Naive thymus-derived CD4-positive, alpha-beta T cell (primary cell): ENCODE measurements at regions not wholly inside any gene's neighbourhood (a gene's known extent, or its start where the extent isn't known, plus 50 kb on each side); places are given as distances from the start of the nearest gene placed in this dataset.

Source experiments
- ATAC-seq: fragments of 150-1000 bp; cut with Tn5 transposase; 2 replicates; pipeline ENCODE4 v1.10.0; 2021; ENCODE audit warnings: mild to moderate bottlenecking, moderate library complexity
- CTCF ChIA-PET: fragments of 350-600 bp; sonication (Branson Sonifier 250); formaldehyde crosslinking; loops from one replicate; lab custom pipeline; 2021; ENCODE audit warnings: antibody characterized with exemption; lab: Charles Lee
- POLR2A ChIA-PET: fragments of 350-600 bp; sonication (Branson Sonifier 250); formaldehyde crosslinking; loops from one replicate; lab custom pipeline; 2021; ENCODE audit warnings: antibody characterized with exemption, inconsistent platforms; lab: Charles Lee
- DNase-seq, 9 donors: peaks; one replicate each; pipeline versions ENCODE4 v3.0.0 to v3.0.0-alpha.2; 2020 to 2022; ENCODE audit warnings: mixed read lengths in 1 of 9
- H3K27ac ChIP-seq: one replicate; pipeline ENCODE4 v1.7.0; 2013; ENCODE audit warnings: mild to moderate bottlenecking, low read depth, low read length, moderate library complexity
- H3K27me3 ChIP-seq, 2 donors: one replicate each; pipeline ENCODE4 v1.7.0; 2013; ENCODE audit warnings: low read length in 2 of 2, mild to moderate bottlenecking in 2 of 2, moderate library complexity in 2 of 2; ENCODE audit not compliant: control insufficient read depth in 2 of 2, insufficient read depth in 2 of 2
- H3K36me3 ChIP-seq, 3 experiments: 1 replicate in 2 of 3; 2 replicates in 1 of 3; pipeline ENCODE4 v1.7.0; 2013; ENCODE audit warnings: low read length in 3 of 3, mild to moderate bottlenecking in 3 of 3, moderate library complexity in 1 of 3; ENCODE audit not compliant: insufficient read depth in 3 of 3, control insufficient read depth in 2 of 3
- H3K4me1 ChIP-seq, 2 donors: one replicate each; pipeline ENCODE4 v1.7.0; 2013; ENCODE audit warnings: low read length in 2 of 2, mild to moderate bottlenecking in 2 of 2, moderate library complexity in 1 of 2; ENCODE audit not compliant: control insufficient read depth in 2 of 2, insufficient read depth in 2 of 2
- H3K4me3 ChIP-seq: 2 replicates; pipeline ENCODE4 v1.7.0; 2013; ENCODE audit warnings: mild to moderate bottlenecking, low read length
- H3K9me3 ChIP-seq, 3 experiments: 1 replicate in 2 of 3; 2 replicates in 1 of 3; pipeline ENCODE4 v1.7.0; 2013; ENCODE audit warnings: low read length in 3 of 3; ENCODE audit not compliant: control insufficient read depth in 2 of 3
- H3K27ac Mint-ChIP-seq, 9 donors: one replicate each; pipeline ENCODE4 v1.8.0; 2020 to 2022; ENCODE audit warnings: mixed read lengths in 9 of 9, mild to moderate bottlenecking in 8 of 9, moderate library complexity in 5 of 9, inconsistent platforms in 2 of 9
- H3K27me3 Mint-ChIP-seq, 5 donors: one replicate each; pipeline ENCODE4 v1.8.0; 2021 to 2022; ENCODE audit warnings: mixed read lengths in 5 of 5, mild to moderate bottlenecking in 1 of 5
- H3K36me3 Mint-ChIP-seq, 5 donors: one replicate each; pipeline ENCODE4 v1.8.0; 2020 to 2022; ENCODE audit warnings: mixed read lengths in 5 of 5, mild to moderate bottlenecking in 3 of 5, inconsistent platforms in 1 of 5
- H3K4me1 Mint-ChIP-seq, 7 donors: one replicate each; pipeline ENCODE4 v1.8.0; 2020 to 2022; ENCODE audit warnings: mixed read lengths in 7 of 7, mild to moderate bottlenecking in 3 of 7, inconsistent platforms in 1 of 7
- H3K4me3 Mint-ChIP-seq, 10 donors: one replicate each; pipeline ENCODE4 v1.8.0; 2020 to 2022; ENCODE audit warnings: mild to moderate bottlenecking in 10 of 10, mixed read lengths in 10 of 10, moderate library complexity in 6 of 10, inconsistent platforms in 2 of 10
- H3K9me3 Mint-ChIP-seq, 11 donors: one replicate each; pipeline ENCODE4 v1.8.0; 2020 to 2022; ENCODE audit warnings: mixed read lengths in 11 of 11, mild to moderate bottlenecking in 4 of 11, inconsistent platforms in 1 of 11, moderate library complexity in 1 of 11
- intact Hi-C, 2 donors: fragments of 100-400 bp; cut with micrococcal nuclease; formaldehyde crosslinking; loops; one replicate each; pipeline ENCODE4 v1.15.1; 2023

DNA sequence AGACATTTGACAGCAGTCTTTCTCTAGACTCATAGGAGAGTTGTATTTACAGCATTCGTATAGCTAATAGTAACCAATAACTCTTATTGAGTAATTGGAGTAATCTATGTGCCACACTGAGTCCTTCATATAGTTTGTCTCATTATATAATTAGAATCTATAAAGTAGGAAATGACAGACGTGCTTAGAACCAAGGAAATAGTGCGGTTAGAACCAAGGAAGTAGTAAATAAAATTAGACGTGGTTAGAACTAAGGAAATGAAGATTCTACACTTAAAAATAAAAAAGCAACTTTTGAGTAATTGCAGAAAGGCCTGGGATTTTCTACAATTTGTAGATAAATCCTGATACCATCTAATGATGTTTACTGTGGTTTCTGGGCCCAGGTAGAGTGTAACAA is 107.8 kb upstream of the TNFSF11 start:
- H3K27ac ChIP-seq = no peak overlapping the region
- H3K36me3 ChIP-seq = no peaks in the 10 kb centered on the region
- H3K27me3 ChIP-seq = no peaks in the 10 kb centered on the region
- peak overlapping the region in 9 of 10 donors; percentile 0 to 73 (median 59) for H3K4me3 Mint-ChIP-seq
- peak in 3 of 9 donors; percentile 10 to 23 (median 21) for DNase-seq
- peaks cover 0 to 35% (median 6%) of the 10 kb centered on the region in 5 donors for H3K36me3 Mint-ChIP-seq
- CTCF ChIA-PET = no interaction called here
- ATAC-seq = peak; percentile 29
- H3K9me3 ChIP-seq = no peaks in the 10 kb centered on the region
- intact Hi-C loops = loop anchor here in 1 of 2 donors (2.0 kb wide), 1 partner anchor 111 kb away; no protein-coding TSS in a partner anchor
- POLR2A ChIA-PET = no interaction called here
- no peaks in the 10 kb centered on the region for H3K27me3 Mint-ChIP-seq
- H3K4me1 Mint-ChIP-seq = peaks cover 6 to 44% (median 30%) of the 10 kb centered on the region in 7 donors
- H3K4me1 ChIP-seq = peaks cover 7 to 14% of the 10 kb centered on the region in 2 donors
- peaks cover 6 to 30% (median 17%) of the 10 kb centered on the region in 11 donors for H3K9me3 Mint-ChIP-seq
- peak overlapping the region in 6 of 9 donors; percentile 10 to 83 (median 23) for H3K27ac Mint-ChIP-seq
- H3K4me3 ChIP-seq = peak overlapping the region; percentile 1

DNA sequence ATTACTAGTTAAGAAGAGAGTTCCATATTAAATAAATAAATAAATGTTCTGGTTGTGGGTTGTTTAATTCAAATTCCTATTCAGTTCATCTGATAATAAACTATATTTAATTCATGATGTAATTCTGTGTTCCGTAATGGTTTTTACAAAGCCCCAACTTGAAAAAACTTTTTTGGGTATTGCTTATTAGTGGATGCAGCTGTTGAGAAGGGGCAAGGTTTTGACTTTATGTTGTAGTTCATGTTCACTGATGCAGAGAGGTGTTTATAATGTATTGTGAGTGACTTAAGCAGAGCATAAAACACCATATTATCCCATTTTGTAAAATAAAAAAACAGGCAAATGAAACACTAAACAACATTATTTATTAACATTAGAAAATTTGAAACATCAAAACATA is 107.3 kb upstream of the TNFSF11 start:
- intact Hi-C loops = loop anchor here in 1 of 2 donors (2.0 kb wide), 1 partner anchor 112 kb away; no protein-coding TSS in a partner anchor
- H3K4me3 Mint-ChIP-seq = peak overlapping the region in 5 of 10 donors; percentile 40 to 73 (median 70)
- no peak for ATAC-seq

DNA sequence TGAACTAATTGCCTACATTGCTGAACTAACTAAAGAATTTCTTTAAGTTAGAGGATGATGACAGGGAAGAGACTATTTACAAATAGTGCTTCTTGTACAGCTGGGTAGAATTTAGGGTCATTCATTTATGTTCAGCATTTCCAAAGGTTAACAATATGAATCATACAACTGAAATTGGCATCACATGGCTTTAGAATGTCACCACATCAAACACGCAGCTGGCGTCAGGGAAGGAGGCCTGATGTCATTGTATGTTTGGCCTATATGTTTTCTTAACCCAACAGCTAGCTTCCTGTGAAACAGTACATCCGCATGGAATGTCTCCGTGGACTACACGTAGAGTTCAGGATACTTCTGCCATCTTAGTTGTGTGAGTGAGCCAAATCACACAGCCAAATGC is 99.0 kb upstream of the TNFSF11 start:
- Mint-ChIP-seq H3K4me1 (peaks cover 0 to 16% (median 4%) of the 10 kb centered on the region in 7 donors), H3K36me3 (peaks cover 0 to 6% (median 0%) of the 10 kb centered on the region in 5 donors), H3K27ac (no peak overlapping the region), H3K9me3 (peaks cover 0 to 5% (median 0%) of the 10 kb centered on the region in 11 donors), H3K27me3 (no peaks in the 10 kb centered on the region), H3K4me3 (no peak overlapping the region)
- Histone ChIP-seq H3K9me3 (no peaks in the 10 kb centered on the region), H3K27ac (no peak overlapping the region), H3K4me1 (no peaks in the 10 kb centered on the region), H3K4me3 (no peak overlapping the region), H3K27me3 (no peaks in the 10 kb centered on the region), H3K36me3 (no peaks in the 10 kb centered on the region)
- DNase-seq (peak in 2 of 9 donors; percentile 6 to 13), ATAC-seq (no peak)
- POLR2A ChIA-PET = no interaction called here
- CTCF ChIA-PET = no interaction called here
- intact Hi-C loops = loop anchor here in 1 of 2 donors (5.0 kb wide), 1 partner anchor 203 kb away; the partner anchor contains the start of gene AKAP11

More for the DNA sequence above, 107.3 kb upstream of the TNFSF11 start:
- Mint-ChIP-seq H3K9me3 (peaks cover 4 to 30% (median 15%) of the 10 kb centered on the region in 11 donors), H3K4me1 (peaks cover 6 to 44% (median 30%) of the 10 kb centered on the region in 7 donors), H3K27ac (peak overlapping the region in 1 of 9 donors; percentile 64), H3K27me3 (no peaks in the 10 kb centered on the region), H3K36me3 (peaks cover 0 to 30% (median 6%) of the 10 kb centered on the region in 5 donors)
- H3K27ac ChIP-seq = no peak overlapping the region
- no peaks in the 10 kb centered on the region for H3K36me3 ChIP-seq
- no peaks in the 10 kb centered on the region for H3K9me3 ChIP-seq
- no peaks in the 10 kb centered on the region for H3K27me3 ChIP-seq
- POLR2A ChIA-PET = no interaction called here
- CTCF ChIA-PET = no interaction called here
- no peak for DNase-seq
- H3K4me1 ChIP-seq = peaks cover 7 to 14% of the 10 kb centered on the region in 2 donors
- H3K4me3 ChIP-seq = no peak overlapping the region

DNA sequence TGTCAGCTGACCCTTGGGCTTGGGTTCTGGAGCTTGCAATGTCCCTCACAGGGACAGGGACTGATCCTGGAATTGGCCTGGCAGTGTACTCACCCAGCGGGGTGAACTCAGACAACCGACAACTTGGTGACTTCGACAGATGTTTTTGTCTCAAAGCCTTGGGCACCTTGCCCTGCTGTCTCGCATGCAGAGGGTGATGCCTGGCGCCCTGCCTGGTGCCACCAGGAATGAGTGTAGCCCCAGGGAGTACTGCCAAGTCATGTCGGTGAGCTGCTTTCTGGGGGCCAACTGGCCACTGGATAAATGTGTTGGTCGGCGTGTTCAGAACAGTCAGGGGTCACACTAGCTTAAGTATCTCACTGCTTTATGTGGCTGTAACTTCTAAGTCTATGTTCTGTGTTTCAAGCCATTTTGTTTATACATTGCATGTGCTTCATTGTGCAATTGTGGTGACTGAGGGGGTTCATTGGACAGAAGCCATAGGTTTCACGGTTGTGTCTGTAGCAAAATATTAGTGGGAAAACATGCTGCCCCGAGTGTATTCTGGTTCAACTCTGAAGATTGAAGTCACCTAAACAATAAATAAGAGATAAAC is 96.3 kb upstream of the TNFSF11 start:
- intact Hi-C loops = loop anchor here (1.0 to 5.0 kb wide), 3 partner anchors 123 to 205 kb away; partner anchors contain the start of gene AKAP11 (in 1 of the 2)
- Mint-ChIP-seq H3K27ac (no peak overlapping the region), H3K4me1 (peaks cover 0 to 16% (median 4%) of the 10 kb centered on the region in 7 donors), H3K27me3 (no peaks in the 10 kb centered on the region), H3K4me3 (no peak overlapping the region), H3K36me3 (peaks cover 0 to 3% (median 0%) of the 10 kb centered on the region in 5 donors), H3K9me3 (peaks cover 0 to 2% (median 0%) of the 10 kb centered on the region in 11 donors)
- H3K36me3 ChIP-seq = no peaks in the 10 kb centered on the region
- no peak overlapping the region for H3K27ac ChIP-seq
- no peaks in the 10 kb centered on the region for H3K27me3 ChIP-seq
- ATAC-seq (no peak), DNase-seq (no peak)
- POLR2A ChIA-PET = no interaction called here
- H3K9me3 ChIP-seq = no peaks in the 10 kb centered on the region
- H3K4me3 ChIP-seq = no peak overlapping the region
- no peaks in the 10 kb centered on the region for H3K4me1 ChIP-seq
- CTCF ChIA-PET = interaction anchor here (1.3 kb wide), 1 partner anchor 144 kb away, joined by 4 read pairs; no protein-coding TSS in a partner anchor

DNA sequence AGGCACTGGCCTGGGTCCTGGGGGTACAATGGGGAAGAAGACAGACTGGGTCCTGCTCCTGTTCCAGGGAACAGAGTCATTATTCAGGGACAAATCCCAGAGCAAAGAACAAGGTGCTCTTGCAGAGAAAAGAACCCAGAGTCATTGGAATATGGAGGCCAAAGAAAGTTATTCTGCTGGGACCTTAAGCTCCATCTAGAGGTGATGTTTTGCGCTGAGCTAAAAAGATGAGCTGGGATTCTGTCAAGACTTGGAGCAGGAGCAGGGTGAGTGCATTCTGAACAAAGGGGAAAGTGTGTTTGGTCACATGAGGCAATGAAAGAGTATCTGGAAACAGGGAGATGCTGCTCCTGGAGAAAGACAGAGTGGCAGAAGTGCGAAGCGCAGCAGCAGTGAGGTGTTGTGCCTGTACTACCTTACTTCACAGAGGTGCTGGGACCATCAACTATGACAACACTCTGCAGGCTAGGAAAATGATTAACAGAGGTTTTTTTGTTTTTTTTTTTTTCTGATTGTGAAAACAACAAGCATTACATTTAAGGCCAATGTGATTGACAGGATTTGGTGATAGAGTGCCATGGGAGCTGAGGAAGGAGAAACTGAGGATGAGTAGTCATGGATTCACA is 95.3 kb upstream of the TNFSF11 start:
- Mint-ChIP-seq H3K9me3 (peaks cover 0 to 2% (median 0%) of the 10 kb centered on the region in 11 donors), H3K4me1 (peaks cover 0 to 16% (median 4%) of the 10 kb centered on the region in 7 donors), H3K4me3 (no peak overlapping the region), H3K36me3 (peaks cover 0 to 3% (median 0%) of the 10 kb centered on the region in 5 donors), H3K27me3 (no peaks in the 10 kb centered on the region), H3K27ac (peak overlapping the region in 1 of 9 donors; percentile 26)
- ChIA-PET POLR2A (no interaction called here), CTCF (interaction anchor here (0.5 to 1.5 kb wide), 3 partner anchors 109 to 160 kb away, joined by 3 to 6 read pairs (median 3); no protein-coding TSS in a partner anchor)
- Histone ChIP-seq H3K4me1 (no peaks in the 10 kb centered on the region), H3K36me3 (no peaks in the 10 kb centered on the region), H3K4me3 (no peak overlapping the region), H3K27ac (no peak overlapping the region), H3K27me3 (no peaks in the 10 kb centered on the region), H3K9me3 (no peaks in the 10 kb centered on the region)
- intact Hi-C loops = loop anchor here (1.0 to 5.0 kb wide), 3 partner anchors 124 to 206 kb away; partner anchors contain the start of gene AKAP11 (in 1 of the 2)
- ATAC-seq = peak; percentile 32
- peak in 2 of 9 donors; percentile 7 to 20 for DNase-seq

DNA sequence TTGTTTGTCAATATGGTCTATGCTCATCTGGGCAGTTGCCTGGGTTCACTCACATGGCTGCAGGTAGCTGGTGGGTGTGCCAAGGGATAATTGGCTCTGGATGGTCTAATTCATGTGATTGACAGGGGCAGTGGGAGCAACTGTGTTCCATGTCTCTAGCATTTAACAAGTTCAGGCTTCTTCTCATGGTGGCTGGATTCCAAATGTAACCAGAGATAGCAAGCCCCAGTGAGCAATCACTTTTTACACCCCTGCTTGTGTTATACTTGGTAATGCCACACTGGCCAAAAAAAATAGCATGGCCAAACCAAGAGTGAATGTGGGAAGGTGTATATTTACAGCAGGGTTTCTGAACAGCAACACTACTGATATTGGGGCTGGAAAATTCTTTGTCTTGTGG is 89.6 kb upstream of the TNFSF11 start:
- Mint-ChIP-seq H3K4me1 (no peaks in the 10 kb centered on the region), H3K36me3 (peaks cover 0 to 4% (median 0%) of the 10 kb centered on the region in 5 donors), H3K9me3 (peaks cover 0 to 3% (median 0%) of the 10 kb centered on the region in 11 donors), H3K4me3 (no peak overlapping the region), H3K27me3 (peaks cover 0 to 4% (median 0%) of the 10 kb centered on the region in 5 donors), H3K27ac (no peak overlapping the region)
- ATAC-seq = no peak
- H3K36me3 ChIP-seq = no peaks in the 10 kb centered on the region
- no peak overlapping the region for H3K27ac ChIP-seq
- intact Hi-C loops = no loop called here
- no peak for DNase-seq
- no peak overlapping the region for H3K4me3 ChIP-seq
- ChIA-PET CTCF (no interaction called here), POLR2A (no interaction called here)
- H3K27me3 ChIP-seq = no peaks in the 10 kb centered on the region
- no peaks in the 10 kb centered on the region for H3K4me1 ChIP-seq
- H3K9me3 ChIP-seq = no peaks in the 10 kb centered on the region
